ENCODE measurements at regions not wholly inside any gene's neighbourhood (a gene's known extent, or its start where the extent isn't known, plus 50 kb on each side); places are given as distances from the start of the nearest gene placed in this dataset.

- Mint-ChIP-seq H3K4me1 (ENCODE audit: low read depth) (no peaks in the 10 kb centered on the region), H3K36me3 (ENCODE audit: low read depth) (no peaks in the 10 kb centered on the region)
- no peak for TF ChIP-seq CTCF (IDR thresholded peaks at IDR 0.05)
Measured at GRCh38 chr20:39289316-39289715, 327.2 kb downstream of the DHX35 start.

DNA sequence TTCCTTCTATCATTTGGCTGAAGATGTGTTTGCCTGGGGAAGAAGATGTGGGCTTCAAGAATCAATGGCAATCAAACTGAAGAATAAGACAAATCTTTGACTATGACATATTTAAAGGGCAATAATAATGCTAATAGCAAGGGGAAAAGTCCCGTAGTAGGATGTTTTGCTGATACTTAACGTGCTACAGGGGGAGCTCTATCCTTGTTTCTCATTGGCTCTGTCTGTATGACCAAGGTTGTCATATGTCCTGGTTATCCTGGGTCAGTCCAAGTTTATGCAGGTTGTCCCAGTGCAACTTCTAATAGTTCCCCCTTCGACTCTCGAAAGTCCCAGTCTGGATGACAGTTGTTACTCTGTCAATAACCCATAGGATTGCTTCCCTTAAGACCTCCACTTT lies 321.3 kb downstream of the DHX35 start:
- H3K9me3 Mint-ChIP-seq: peaks cover 33% of the 10 kb centered on the region
- H3K27ac Mint-ChIP-seq: no peak overlapping the region
- no peaks in the 10 kb centered on the region for H3K36me3 Mint-ChIP-seq (ENCODE audit: low read depth)
- H3K27me3 Mint-ChIP-seq (ENCODE audit: insufficient read depth): no peaks in the 10 kb centered on the region; the same call in 1 of the 2 replicates
- TF ChIP-seq CTCF (IDR thresholded peaks at IDR 0.05): no peak
- no peak for DNase-seq
- no peak overlapping the region for H3K4me3 Mint-ChIP-seq
- no peaks in the 10 kb centered on the region for H3K4me1 Mint-ChIP-seq (ENCODE audit: low read depth)

More at GRCh38 chr20:39289316-39289715, 327.2 kb downstream of the DHX35 start:
- Mint-ChIP-seq H3K27me3 (ENCODE audit: insufficient read depth) (no peaks in the 10 kb centered on the region; the same call in 1 of the 2 replicates), H3K4me3 (no peak overlapping the region), H3K9me3 (peaks cover 47% of the 10 kb centered on the region), H3K27ac (no peak overlapping the region)
- no peak for DNase-seq

- H3K27ac Mint-ChIP-seq: no peak overlapping the region
- H3K36me3 Mint-ChIP-seq (ENCODE audit: low read depth): no peaks in the 10 kb centered on the region
- no peak for TF ChIP-seq CTCF (IDR thresholded peaks at IDR 0.05)
Measured at GRCh38 chr20:39282619-39283092, 320.5 kb downstream of the DHX35 start.

DNA sequence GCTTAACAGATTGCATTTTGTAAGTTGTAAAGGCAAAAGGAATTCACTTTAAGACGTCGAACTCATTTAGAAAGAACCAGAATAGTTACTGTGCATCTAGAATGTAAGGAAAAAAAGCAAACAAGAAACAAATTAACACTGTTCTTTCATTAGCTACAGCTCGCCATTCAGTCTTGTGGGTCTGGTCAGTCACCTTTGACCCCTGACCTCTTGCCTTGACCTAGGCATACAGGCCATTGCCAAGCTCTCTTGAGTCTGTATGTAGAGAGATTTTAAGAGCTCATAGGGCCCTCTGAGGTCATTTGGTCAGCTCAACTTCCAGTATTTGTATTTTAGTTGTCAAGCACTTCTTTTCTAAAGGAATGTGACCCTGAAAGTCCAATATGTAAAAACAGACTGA lies 318.7 kb downstream of the DHX35 start:
- no peak overlapping the region for H3K4me3 Mint-ChIP-seq
- H3K9me3 Mint-ChIP-seq: peaks cover 22% of the 10 kb centered on the region; the same call in 1 of the 2 replicates
- H3K27ac Mint-ChIP-seq: no peak overlapping the region
- H3K4me1 Mint-ChIP-seq (ENCODE audit: low read depth): no peaks in the 10 kb centered on the region
- no peaks in the 10 kb centered on the region for H3K36me3 Mint-ChIP-seq (ENCODE audit: low read depth)
- TF ChIP-seq CTCF (IDR thresholded peaks at IDR 0.05): no peak
- no peaks in the 10 kb centered on the region; the same call in 1 of the 2 replicates for H3K27me3 Mint-ChIP-seq (ENCODE audit: insufficient read depth)
- DNase-seq: no peak

More at GRCh38 chr20:39282619-39283092, 320.5 kb downstream of the DHX35 start:
- no peaks in the 10 kb centered on the region; the same call in 1 of the 2 replicates for H3K27me3 Mint-ChIP-seq (ENCODE audit: insufficient read depth)
- no peaks in the 10 kb centered on the region for H3K4me1 Mint-ChIP-seq (ENCODE audit: low read depth)
- H3K4me3 Mint-ChIP-seq: no peak overlapping the region
- H3K9me3 Mint-ChIP-seq: peaks cover 26% of the 10 kb centered on the region
- DNase-seq: no peak

- Mint-ChIP-seq H3K36me3 (ENCODE audit: low read depth) (no peaks in the 10 kb centered on the region), H3K4me3 (no peak overlapping the region), H3K9me3 (peaks cover 19% of the 10 kb centered on the region; the same call in 1 of the 2 replicates), H3K27me3 (ENCODE audit: insufficient read depth) (no peaks in the 10 kb centered on the region; the same call in none of the 2 replicates), H3K4me1 (ENCODE audit: low read depth) (no peaks in the 10 kb centered on the region), H3K27ac (no peak overlapping the region)
- no peak for TF ChIP-seq CTCF (IDR thresholded peaks at IDR 0.05)
- no peak for DNase-seq
Measured at GRCh38 chr20:39278230-39278788, 316.2 kb downstream of the DHX35 start.
